ENCODE measurements at regions not wholly inside any gene's neighbourhood (a gene's known extent, or its start where the extent isn't known, plus 50 kb on each side); places are given as distances from the start of the nearest gene placed in this dataset.

- Mint-ChIP-seq H3K36me3 (no peaks in the 10 kb centered on the region), H3K4me1 (peaks cover 7% of the 10 kb centered on the region), H3K4me3 (no peak overlapping the region), H3K9me3 (no peaks in the 10 kb centered on the region), H3K27ac (no peak overlapping the region), H3K27me3 (ENCODE audit: low read depth) (no peaks in the 10 kb centered on the region)
- DNase-seq (ENCODE audit: low spot score) (no peak), ATAC-seq (no peak)
- POLR2A ChIA-PET = no interaction called here
- TF ChIP-seq HMGA2 (CRISPR knock-in tag; IDR thresholded peaks at IDR 0.05) (no peak), FOXK1 (CRISPR knock-in tag; IDR thresholded peaks at IDR 0.05) (no peak), ZNF219 (CRISPR knock-in tag; IDR thresholded peaks at IDR 0.05; ENCODE audit: borderline replicate concordance) (no peak), ZNF138 (CRISPR knock-in tag; conservative IDR thresholded peaks at IDR 0.05) (no peak), JAZF1 (CRISPR knock-in tag; IDR thresholded peaks at IDR 0.05) (no peak), IRF2 (CRISPR knock-in tag; IDR thresholded peaks at IDR 0.05; ENCODE audit: borderline replicate concordance, low read depth) (no peak), GRHL2 (CRISPR knock-in tag; IDR thresholded peaks at IDR 0.05; ENCODE audit: insufficient replicate concordance, severe bottlenecking) (no peak), NFE2L1 (CRISPR knock-in tag; IDR thresholded peaks at IDR 0.05) (no peak), TEAD4 (CRISPR knock-in tag; IDR thresholded peaks at IDR 0.05) (no peak), NR1H2 (CRISPR knock-in tag; IDR thresholded peaks at IDR 0.05) (no peak), ZMAT4 (CRISPR knock-in tag; IDR thresholded peaks at IDR 0.05) (no peak)
- CTCF ChIA-PET = interaction anchor here (1.6 kb wide), 1 partner anchor 88 kb away, joined by 6 read pairs; no protein-coding TSS in a partner anchor
These were observed 241.2 kb downstream of the PTBP2 start for GRCh38 chr1:96962751-96963211.

DNA sequence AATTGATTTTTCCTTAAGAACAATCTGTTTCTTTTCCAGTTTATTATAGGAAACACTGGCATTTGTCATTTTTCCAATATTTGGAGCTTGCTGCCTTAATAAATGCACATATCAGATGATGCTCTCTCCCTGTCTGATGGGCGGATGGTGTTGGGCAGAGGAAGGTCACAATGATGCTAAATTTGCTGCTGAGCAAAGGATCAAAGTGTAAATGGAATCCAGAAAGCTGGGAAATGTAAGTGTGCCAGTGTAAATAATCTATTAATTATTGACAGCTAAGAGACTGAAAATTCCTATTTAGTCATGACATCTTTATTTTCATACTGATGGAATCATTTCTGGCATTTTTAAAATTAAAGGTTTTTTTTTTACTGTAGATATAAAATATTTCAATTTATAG lies 243.2 kb downstream of the PTBP2 start:
- no peak for TF ChIP-seq ZNF138 (CRISPR knock-in tag; conservative IDR thresholded peaks at IDR 0.05)
- TF ChIP-seq, protein P1, sequence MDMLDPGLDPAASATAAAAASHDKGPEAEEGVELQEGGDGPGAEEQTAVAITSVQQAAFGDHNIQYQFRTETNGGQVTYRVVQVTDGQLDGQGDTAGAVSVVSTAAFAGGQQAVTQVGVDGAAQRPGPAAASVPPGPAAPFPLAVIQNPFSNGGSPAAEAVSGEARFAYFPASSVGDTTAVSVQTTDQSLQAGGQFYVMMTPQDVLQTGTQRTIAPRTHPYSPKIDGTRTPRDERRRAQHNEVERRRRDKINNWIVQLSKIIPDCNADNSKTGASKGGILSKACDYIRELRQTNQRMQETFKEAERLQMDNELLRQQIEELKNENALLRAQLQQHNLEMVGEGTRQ (CRISPR knock-in tag; IDR thresholded peaks at IDR 0.05) = no peak
- no peak for TF ChIP-seq NR3C1 (CRISPR knock-in tag; conservative IDR thresholded peaks at IDR 0.05; ENCODE audit: low read depth)
- TF ChIP-seq CREM (CRISPR knock-in tag; IDR thresholded peaks at IDR 0.05) = no peak
- TF ChIP-seq, protein P2, sequence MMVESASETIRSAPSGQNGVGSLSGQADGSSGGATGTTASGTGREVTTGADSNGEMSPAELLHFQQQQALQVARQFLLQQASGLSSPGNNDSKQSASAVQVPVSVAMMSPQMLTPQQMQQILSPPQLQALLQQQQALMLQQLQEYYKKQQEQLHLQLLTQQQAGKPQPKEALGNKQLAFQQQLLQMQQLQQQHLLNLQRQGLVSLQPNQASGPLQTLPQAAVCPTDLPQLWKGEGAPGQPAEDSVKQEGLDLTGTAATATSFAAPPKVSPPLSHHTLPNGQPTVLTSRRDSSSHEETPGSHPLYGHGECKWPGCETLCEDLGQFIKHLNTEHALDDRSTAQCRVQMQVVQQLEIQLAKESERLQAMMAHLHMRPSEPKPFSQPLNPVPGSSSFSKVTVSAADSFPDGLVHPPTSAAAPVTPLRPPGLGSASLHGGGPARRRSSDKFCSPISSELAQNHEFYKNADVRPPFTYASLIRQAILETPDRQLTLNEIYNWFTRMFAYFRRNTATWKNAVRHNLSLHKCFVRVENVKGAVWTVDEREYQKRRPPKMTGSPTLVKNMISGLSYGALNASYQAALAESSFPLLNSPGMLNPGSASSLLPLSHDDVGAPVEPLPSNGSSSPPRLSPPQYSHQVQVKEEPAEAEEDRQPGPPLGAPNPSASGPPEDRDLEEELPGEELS (CRISPR knock-in tag; IDR thresholded peaks at IDR 0.05) = no peak
- TF ChIP-seq MXD4 (CRISPR knock-in tag; IDR thresholded peaks at IDR 0.05; ENCODE audit: borderline replicate concordance) = no peak
- no peak for TF ChIP-seq JAZF1 (CRISPR knock-in tag; IDR thresholded peaks at IDR 0.05)
- no peak for TF ChIP-seq ZNF396 (CRISPR knock-in tag; IDR thresholded peaks at IDR 0.05; ENCODE audit: borderline replicate concordance)
- TF ChIP-seq, protein P3, sequence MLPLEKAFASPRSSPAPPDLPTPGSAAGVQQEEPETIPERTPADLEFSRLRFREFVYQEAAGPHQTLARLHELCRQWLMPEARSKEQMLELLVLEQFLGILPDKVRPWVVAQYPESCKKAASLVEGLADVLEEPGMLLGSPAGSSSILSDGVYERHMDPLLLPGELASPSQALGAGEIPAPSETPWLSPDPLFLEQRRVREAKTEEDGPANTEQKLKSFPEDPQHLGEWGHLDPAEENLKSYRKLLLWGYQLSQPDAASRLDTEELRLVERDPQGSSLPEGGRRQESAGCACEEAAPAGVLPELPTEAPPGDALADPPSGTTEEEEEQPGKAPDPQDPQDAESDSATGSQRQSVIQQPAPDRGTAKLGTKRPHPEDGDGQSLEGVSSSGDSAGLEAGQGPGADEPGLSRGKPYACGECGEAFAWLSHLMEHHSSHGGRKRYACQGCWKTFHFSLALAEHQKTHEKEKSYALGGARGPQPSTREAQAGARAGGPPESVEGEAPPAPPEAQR (CRISPR knock-in tag; IDR thresholded peaks at IDR 0.05) = no peak
- TF ChIP-seq OVOL2 (CRISPR knock-in tag; IDR thresholded peaks at IDR 0.05; ENCODE audit: borderline replicate concordance) = no peak
- TF ChIP-seq, protein P4, sequence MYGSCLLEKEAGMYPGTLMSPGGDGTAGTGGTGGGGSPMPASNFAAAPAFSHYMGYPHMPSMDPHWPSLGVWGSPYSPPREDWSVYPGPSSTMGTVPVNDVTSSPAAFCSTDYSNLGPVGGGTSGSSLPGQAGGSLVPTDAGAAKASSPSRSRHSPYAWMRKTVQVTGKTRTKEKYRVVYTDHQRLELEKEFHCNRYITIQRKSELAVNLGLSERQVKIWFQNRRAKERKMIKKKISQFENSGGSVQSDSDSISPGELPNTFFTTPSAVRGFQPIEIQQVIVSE (CRISPR knock-in tag; IDR thresholded peaks at IDR 0.05; ENCODE audit: borderline replicate concordance) = no peak
- TF ChIP-seq ZNF317 (CRISPR knock-in tag; IDR thresholded peaks at IDR 0.05; ENCODE audit: borderline replicate concordance, low read depth) = no peak
- POLR2A ChIA-PET = no interaction called here
- ATAC-seq (no peak), DNase-seq (ENCODE audit: low spot score) (no peak)
- Mint-ChIP-seq H3K36me3 (no peaks in the 10 kb centered on the region), H3K27ac (no peak overlapping the region), H3K4me1 (peaks cover 7% of the 10 kb centered on the region), H3K27me3 (ENCODE audit: low read depth) (no peaks in the 10 kb centered on the region), H3K4me3 (no peak overlapping the region), H3K9me3 (no peaks in the 10 kb centered on the region)
- CTCF ChIA-PET = interaction anchor here (0.8 kb wide), 1 partner anchor 86 kb away, joined by 3 read pairs; no protein-coding TSS in a partner anchor

Measured in WTC11 (cell line).